Hepatocyte (in vitro differentiated cells): ENCODE measurements at regions not wholly inside any gene's neighbourhood (a gene's known extent, or its start where the extent isn't known, plus 50 kb on each side); places are given as distances from the start of the nearest gene placed in this dataset.
"Not testable (repeated sequence)": the region's sequence is repeated elsewhere in the genome, so short reads cannot be mapped to it uniquely, and the experiment has no call there.

ENCODE experiments used
- DNase-seq: peaks from one replicate; pipeline ENCODE4 v3.0.0-alpha.2; 2016; ENCODE audit warnings: low spot score
- H2AFZ ChIP-seq: fragments of 200-600 bp; sonication (generic); 2 replicates; pipeline ENCODE4 v1.6.0; 2016; ENCODE audit warnings: antibody characterized with exemption, mild to moderate bottlenecking
- H3K27ac ChIP-seq: fragments of 200-600 bp; sonication (generic); 2 replicates; pipeline ENCODE4 v1.5.1; 2016; ENCODE audit warnings: mild to moderate bottlenecking
- H3K27me3 ChIP-seq: fragments of 200-600 bp; sonication (generic); 2 replicates; pipeline ENCODE4 v1.6.1; 2016
- H3K36me3 ChIP-seq: fragments of 200-600 bp; sonication (generic); replicated peaks from 2 replicates; pipeline ENCODE4 v1.5.1; 2016; ENCODE audit warnings: low read depth; ENCODE audit not compliant: insufficient read depth
- H3K4me1 ChIP-seq: fragments of 200-600 bp; sonication (generic); 2 replicates; pipeline ENCODE4 v1.5.1; 2016; ENCODE audit warnings: mild to moderate bottlenecking, moderate library complexity; ENCODE audit not compliant: insufficient read depth
- H3K4me2 ChIP-seq: fragments of 200-600 bp; sonication (generic); 2 replicates; pipeline ENCODE4 v1.6.0; 2016
- H3K4me3 ChIP-seq: fragments of 200-600 bp; sonication (generic); 2 replicates; pipeline ENCODE4 v1.5.1; 2016; ENCODE audit warnings: mild to moderate bottlenecking
- H3K79me2 ChIP-seq: fragments of 200-600 bp; sonication (generic); 2 replicates; pipeline ENCODE4 v1.6.0; 2017; ENCODE audit warnings: mild to moderate bottlenecking
- H3K9me2 ChIP-seq: fragments of 200-600 bp; sonication (generic); replicated peaks from 2 replicates; pipeline ENCODE4 v1.6.0; 2017; ENCODE audit warnings: mild to moderate bottlenecking; ENCODE audit not compliant: insufficient read depth
- H3K9me3 ChIP-seq: fragments of 200-600 bp; sonication (generic); 2 replicates; pipeline ENCODE4 v1.5.1; 2016; ENCODE audit warnings: low read depth, mild to moderate bottlenecking
- H4K20me1 ChIP-seq: fragments of 200-600 bp; sonication (generic); 2 replicates; pipeline ENCODE4 v1.6.0; 2016; ENCODE audit warnings: mild to moderate bottlenecking; ENCODE audit not compliant: insufficient read depth, poor library complexity, severe bottlenecking
- CTCF ChIP-seq: fragments of 200-600 bp; sonication (generic); IDR thresholded peaks from 2 replicates; pipeline ENCODE4 v1.5.1; 2016; ENCODE audit warnings: antibody characterized with exemption, mild to moderate bottlenecking; ENCODE audit not compliant: poor library complexity
- EZH2 ChIP-seq: fragments of 200-600 bp; sonication (generic); IDR thresholded peaks from 2 replicates; pipeline ENCODE4 v1.6.1; 2016; ENCODE audit warnings: antibody characterized with exemption, mild to moderate bottlenecking, borderline replicate concordance
- EZH2phosphoT487 ChIP-seq: fragments of 200-600 bp; sonication (generic); IDR thresholded peaks from one replicate; pipeline ENCODE4 v1.6.1; 2018; ENCODE audit warnings: antibody characterized with exemption, mild to moderate bottlenecking, low read depth, moderate library complexity; ENCODE audit not compliant: unreplicated experiment, severe bottlenecking
- WGBS: methylation state at CpG from one replicate; pipeline ENCODE4 v1.1.6; 2016; ENCODE audit warnings: low lambda C conversion rate; ENCODE audit errors: missing lambda C conversion rate; 5-methylcytosine and 5-hydroxymethylcytosine counted together

DNA sequence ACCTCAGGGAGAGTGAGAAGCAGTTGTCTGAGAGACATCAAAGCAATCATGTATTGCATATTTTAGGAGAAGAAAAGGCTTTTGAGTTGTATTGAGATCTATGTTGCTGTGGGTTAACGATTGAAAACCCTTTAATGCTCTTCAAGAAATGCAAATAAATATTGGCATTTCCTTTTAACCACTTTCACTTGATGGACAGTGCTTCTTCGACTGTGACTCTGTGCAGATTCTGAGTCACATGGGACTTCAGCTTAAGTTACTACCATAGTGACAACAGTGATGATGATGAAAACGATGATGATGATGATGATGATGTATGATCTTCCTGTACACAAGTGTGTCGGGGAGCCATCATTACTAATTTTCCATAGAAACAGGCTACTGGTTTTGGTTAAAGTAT lies 181.8 kb downstream of the AKAIN1 start:
- H3K36me3 ChIP-seq, result no peaks in the 10 kb centered on the region
- H4K20me1 ChIP-seq, result no peaks in the 10 kb centered on the region
- no peak for DNase-seq
- H3K27ac ChIP-seq, result no peak overlapping the region
- H3K27me3 ChIP-seq, result no peaks in the 10 kb centered on the region
- no peak overlapping the region for H2AFZ ChIP-seq
- H3K79me2 ChIP-seq, result no peaks in the 10 kb centered on the region
- 71% methylated on average over 4 of the region's 4 CpGs for WGBS
- no peaks in the 10 kb centered on the region for H3K9me3 ChIP-seq
- TF ChIP-seq EZH2 (no peak), CTCF (no peak), EZH2phosphoT487 (no peak)
- no peaks in the 10 kb centered on the region for H3K4me1 ChIP-seq
- H3K4me2 ChIP-seq, result no peak overlapping the region
- no peaks in the 10 kb centered on the region for H3K9me2 ChIP-seq
- H3K4me3 ChIP-seq, result no peak overlapping the region

GRCh38 chr18:5004031-5004820 lies 192.8 kb downstream of the AKAIN1 start:
- TF ChIP-seq CTCF, result peak; percentile 43
- not testable (repeated sequence) for H3K4me1 ChIP-seq, H3K9me2 ChIP-seq, H3K9me3 ChIP-seq, H3K36me3 ChIP-seq, H4K20me1 ChIP-seq, H3K79me2 ChIP-seq, H3K27ac ChIP-seq, H3K27me3 ChIP-seq
- DNase-seq, result peak; percentile 41
- Histone ChIP-seq H3K4me2 (peak overlapping the region; percentile 79), H3K4me3 (peak overlapping the region; percentile 36), H2AFZ (peak overlapping the region; percentile 29)
- WGBS, result 5% methylated on average over 28 of the region's 32 CpGs

GRCh38 chr18:4994710-4995109 lies 202.3 kb downstream of the AKAIN1 start:
- 93% methylated on average over 3 of the region's 3 CpGs for WGBS
- H3K27ac ChIP-seq, result no peak overlapping the region

More at GRCh38 chr18:4994710-4995109, 202.3 kb downstream of the AKAIN1 start:
- H3K4me1 ChIP-seq, result no peaks in the 10 kb centered on the region
- no peak overlapping the region for H3K4me2 ChIP-seq
- H3K36me3 ChIP-seq, result no peaks in the 10 kb centered on the region
- H4K20me1 ChIP-seq, result no peaks in the 10 kb centered on the region
- H3K79me2 ChIP-seq, result no peaks in the 10 kb centered on the region
- DNase-seq, result no peak
- no peaks in the 10 kb centered on the region for H3K27me3 ChIP-seq
- no peaks in the 10 kb centered on the region for H3K9me3 ChIP-seq
- H2AFZ ChIP-seq, result no peak overlapping the region
- no peaks in the 10 kb centered on the region for H3K9me2 ChIP-seq
- H3K4me3 ChIP-seq, result no peak overlapping the region
- TF ChIP-seq CTCF (no peak), EZH2 (no peak), EZH2phosphoT487 (no peak)
